HG03280 (cell line): ENCODE measurements at regions not wholly inside any gene's neighbourhood (a gene's known extent, or its start where the extent isn't known, plus 50 kb on each side); places are given as distances from the start of the nearest gene placed in this dataset.

Source experiments
- ATAC-seq: cut with Tn5 transposase; IDR thresholded peaks from one replicate; pipeline ENCODE4 v1.9.1; 2021; ENCODE audit warnings: mild to moderate bottlenecking, moderate library complexity; ENCODE audit not compliant: unreplicated experiment

DNA sequence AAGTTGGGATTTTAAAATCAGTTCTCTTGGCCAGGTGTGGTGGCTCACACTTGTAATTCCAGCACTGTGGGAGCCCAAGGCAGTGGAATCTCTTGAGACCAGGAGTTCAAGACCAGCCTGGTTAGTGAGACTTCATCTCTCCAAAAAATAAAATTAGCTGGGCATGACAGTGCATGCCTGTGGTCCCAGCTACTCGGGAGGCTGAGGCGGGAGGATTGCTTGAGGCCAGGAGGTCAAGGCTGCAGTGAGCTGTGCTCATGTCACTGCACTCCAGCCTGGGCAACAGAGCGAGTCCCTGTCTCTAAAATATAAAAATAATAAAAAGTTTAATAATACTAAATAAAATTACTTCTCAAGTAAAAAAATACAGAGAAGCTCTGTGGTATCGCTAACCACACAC, 77.5 kb downstream of the FOXA2 start:
- no peak for ATAC-seq

DNA sequence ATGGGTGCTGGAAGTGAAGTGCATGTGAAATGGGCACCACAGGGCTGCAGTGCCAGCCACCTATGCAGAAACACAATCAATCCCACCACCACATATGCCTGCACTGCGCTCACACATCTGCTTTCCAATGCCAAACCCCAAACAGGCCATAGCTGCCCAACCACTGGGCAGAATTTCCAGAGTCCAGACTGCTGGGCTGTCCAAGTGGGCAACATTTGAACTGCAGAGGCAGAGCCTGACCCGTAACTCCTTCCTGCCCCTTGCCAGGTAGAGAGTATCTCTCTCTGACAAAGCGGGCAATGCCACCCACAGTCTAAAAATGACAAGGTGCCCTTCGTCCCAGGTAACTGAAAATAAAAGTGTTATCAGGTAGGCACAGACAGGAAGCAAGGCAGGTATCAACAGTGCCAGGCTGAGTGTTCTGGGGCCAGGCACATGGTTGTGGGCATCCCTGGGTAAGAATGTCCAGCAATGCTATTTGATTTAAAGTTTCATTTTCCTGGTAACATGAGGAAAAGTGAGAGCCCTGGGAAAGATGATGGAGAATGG, 79.5 kb downstream of the FOXA2 start:
- ATAC-seq: no peak

DNA sequence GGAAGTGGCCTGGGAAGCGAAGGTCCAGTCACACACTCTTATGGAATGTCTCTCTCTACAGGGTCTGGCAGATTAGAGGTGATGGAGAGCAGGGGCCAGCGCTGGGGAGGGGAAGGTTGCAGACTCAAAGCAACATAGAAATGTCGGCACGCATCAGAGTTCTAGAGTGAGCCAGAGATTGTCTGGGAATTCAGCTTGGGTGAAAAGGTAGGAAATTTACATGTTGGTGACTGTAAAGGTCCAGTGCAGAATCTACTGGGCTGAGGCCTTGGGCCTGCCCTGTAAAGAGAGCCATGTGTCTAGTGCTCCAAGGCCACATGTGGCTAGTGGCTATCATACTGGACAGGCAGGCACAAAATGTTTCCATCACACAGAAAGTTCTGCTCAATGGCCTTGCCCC, 80.8 kb downstream of the FOXA2 start:
- ATAC-seq: no peak

DNA sequence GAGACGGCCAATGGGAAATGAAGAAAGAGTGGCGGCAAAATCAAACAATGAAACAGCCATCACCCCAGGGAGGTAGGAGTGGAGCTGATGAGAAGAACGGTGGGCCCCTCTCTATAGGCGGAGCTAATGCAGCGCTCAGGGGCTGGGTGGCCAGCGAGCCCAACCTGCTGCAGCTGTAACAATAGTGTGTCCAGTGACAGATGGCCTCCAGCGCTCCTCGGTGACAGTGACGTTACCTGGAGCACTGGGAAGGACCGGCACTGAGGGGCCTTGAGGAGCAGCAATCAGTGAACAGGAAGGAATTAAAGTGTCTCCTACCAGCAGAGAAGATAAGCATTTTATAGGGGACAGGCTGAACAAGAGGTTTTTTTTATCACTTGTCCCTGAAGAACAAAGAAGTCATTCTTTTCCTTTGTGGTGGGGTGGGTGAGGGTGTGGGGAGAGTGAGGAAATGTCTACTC, 81.6 kb downstream of the FOXA2 start:
- ATAC-seq: no peak

DNA sequence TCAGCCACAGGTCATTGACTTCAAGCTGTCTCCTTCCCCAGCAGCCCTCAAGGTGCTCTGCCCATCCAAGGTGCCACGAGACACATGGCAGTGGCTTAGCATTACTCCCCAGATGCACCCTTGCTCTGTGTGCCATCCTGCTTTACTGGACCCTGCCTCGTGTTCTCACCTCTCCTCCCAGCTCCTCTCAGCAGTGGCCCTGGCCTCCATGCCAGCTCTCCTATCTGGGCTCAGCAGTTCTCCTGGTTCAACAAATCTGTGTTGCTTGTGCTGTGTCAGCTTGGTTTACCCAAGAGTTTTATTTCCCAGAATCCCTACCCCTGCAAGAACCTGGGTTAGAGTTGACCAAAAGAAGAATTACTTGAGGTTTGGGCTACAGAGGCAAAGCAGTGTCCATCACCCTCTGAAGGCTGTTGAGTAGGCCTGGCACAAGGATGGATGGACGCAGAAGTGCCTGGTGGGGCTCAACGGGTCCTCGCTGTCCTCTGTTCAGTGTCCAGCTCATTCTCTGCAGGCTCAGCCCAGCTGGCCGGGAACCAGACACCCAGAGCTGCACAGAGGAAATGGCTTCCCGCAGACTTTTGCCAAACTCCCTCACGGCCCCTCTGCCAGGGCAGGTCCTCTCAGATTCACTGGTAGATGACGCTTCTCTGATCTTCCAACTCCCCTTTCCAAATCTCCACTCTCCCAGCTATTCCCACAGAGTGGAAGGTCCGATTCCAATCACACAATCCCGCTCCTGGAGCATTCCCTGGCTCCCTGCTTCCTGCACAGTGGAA, 82.6 kb downstream of the FOXA2 start:
- no peak for ATAC-seq

DNA sequence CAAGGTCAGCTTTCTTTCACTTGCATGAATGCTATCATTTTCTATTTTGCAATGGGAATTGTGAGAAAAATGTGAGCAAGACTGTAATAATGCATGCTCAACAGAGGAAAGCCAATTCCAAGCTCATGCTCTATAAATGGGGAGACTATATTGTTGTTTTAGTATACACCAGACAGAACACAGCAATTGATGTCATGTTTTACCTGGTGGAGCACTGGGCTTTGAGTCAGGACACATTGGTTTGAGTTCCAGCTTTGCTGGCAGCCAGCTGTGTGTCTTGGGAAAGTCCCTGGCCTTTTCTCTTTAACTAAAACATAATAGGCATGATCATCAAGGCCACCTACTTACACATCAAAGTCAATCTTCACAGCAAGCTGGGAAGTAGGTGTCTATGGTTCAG, 83.3 kb downstream of the FOXA2 start:
- no peak for ATAC-seq

DNA sequence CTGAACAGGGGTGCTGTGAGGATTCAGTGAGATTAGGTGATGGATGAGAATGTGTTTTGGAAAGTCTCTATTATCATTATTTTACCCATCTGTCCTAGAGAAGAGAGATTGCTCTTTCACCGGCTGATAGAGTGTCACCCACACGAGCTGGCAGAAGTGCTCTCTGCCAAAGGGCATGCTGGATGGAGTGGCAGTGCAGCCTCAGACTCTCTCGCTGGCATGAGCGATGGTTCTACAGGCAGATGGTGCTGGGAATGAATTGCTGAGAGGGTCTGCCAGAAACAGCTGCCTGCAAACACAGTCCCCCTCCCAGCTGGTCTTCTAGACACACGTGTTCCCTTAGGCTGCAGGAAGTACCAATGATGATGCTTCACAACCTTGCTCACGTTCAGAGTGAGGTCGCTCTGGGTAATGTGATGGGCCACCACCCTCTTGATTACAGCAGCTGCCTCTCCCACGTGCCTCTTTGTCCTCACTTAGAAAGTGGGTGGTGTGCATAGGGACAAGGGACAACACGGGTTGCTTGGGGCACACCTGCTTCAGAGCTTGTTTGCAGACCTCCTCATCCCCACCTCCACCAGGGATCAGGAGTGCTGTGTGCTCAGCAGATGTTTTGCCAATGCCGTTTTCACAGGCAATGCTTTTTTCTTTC, 84.7 kb downstream of the FOXA2 start:
- no peak for ATAC-seq

DNA sequence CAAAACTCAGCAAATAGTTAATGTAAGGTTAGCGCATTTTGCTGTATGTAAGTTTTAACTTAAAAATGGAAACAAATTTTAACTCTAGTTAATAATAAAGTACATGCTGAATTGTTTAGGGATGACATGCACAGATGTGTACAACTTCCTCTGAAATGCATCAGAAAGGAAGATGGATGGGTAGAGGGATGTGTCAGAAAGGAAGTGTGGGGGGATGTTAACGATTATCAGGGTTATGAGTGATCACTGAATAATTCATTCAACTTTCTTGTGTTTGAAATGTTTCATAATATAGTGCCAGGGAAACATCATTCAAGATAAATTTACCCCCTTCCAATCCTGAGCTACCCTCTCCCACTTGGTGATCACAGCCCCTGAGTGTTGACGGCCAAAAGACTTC, 87.6 kb downstream of the FOXA2 start:
- ATAC-seq: no peak

DNA sequence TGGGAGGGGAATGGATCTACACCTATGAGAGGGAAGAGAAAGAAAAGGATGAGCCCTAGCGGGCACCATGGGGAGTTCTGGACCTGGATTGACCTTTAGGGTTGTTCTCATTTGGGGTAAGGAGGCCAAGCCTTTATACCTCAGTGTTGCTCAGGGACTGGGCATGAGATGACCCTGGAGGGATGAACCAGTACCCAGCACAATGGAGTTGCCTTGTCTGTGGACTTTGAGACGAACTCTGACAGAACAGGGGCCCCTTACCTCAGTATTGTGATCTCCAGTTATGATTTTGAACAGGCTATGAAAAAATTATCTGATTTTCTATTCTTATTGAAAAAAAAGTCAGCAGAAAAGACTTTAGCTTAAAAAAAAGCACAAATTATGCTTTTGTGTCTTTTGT, 88.6 kb downstream of the FOXA2 start:
- ATAC-seq: no peak

DNA sequence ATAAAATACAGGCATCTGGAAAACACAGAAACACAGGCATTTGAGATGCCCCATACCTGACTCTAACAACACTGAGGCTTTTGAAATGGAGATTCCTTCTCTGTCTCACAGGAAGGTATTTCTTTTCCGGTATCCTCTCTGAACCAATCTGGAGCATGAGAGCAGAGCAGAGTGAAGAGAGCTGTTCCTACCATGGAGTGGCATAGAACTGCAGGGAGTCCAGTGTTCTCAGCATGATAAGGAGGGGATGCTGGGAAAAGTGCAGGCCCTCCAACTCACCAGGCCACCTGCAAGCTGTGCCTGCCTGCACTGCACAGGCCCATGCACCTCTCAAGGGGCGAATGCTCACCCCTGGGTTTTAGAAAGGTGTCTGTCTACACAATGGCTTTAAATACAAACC, 89.2 kb downstream of the FOXA2 start:
- no peak for ATAC-seq

DNA sequence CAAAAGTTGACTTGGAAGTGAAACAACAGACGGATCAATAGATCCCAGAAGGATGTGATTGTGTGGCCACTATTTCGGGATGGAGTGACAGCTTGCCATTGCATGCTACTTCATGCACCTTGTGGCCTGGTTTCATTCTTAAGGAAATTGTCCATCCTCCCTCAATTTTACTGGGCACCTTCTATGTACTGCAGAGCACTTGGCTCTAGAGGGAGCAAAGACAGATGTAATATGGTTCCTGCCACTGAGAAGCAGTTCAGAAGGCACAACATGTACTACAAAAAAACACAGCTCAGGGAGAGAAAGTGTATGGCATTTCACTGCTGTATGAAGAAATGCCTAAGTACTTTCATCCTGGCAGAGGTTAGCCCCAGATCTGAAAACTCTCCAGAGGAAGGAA, 91.9 kb downstream of the FOXA2 start:
- ATAC-seq: no peak

DNA sequence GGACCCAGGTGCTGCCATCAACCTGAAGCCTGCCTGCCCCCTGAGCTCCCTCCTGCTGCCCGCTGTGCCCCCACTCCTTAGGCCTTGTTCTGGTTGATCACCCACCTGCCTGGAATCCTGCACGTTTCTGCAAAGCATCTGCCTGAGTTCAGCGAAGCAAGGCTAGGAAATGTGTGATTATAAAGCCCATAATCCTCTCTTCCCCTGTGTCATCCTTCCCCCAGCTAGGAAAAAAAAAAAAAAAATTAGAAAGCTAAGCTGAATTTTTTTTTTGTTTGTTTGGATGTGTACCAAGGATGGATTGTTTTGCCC, 93.2 kb downstream of the FOXA2 start:
- ATAC-seq: no peak

DNA sequence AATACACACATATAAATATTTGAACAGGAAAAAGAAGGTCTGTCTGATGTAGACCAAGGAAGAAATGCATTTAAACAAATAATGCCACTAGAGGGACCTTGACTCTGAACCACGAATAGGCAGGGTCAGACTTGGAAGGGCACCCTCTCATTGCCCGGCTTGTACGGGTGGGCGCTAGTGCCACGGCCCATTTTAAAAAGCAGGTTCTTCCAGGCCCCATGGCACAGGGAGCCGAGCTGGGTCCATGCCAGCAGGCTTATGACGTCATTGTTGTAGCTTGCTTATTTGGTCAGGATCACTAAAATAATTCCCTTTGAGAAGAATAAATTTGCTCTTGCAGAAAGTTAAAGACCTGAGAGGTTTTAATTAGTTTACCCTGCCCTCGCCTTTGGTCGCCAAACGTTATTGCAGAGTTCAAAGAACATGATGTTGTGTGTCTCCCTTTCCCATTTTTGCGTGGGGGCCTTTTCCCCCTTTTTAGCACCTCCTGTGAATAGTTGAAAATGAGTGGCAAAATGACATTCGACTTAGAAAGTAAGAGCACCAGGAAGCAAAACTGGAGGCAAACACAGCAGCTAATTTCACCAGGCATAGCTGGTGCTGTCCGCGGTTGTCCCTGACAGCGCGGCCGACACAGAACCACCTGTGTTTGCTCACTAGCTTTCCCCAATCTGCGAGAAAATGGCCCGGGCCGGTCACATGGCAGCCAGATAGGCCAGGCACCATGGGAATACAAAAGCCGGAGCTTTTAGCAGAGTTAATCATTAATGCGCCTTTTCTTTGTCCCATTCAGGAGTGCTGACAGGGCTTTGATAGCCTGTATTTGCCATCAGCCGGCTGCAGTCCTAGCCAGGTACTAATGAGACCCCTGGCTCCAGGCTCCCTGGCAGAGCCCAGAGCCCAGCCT, 93.8 kb downstream of the FOXA2 start:
- ATAC-seq: no peak

DNA sequence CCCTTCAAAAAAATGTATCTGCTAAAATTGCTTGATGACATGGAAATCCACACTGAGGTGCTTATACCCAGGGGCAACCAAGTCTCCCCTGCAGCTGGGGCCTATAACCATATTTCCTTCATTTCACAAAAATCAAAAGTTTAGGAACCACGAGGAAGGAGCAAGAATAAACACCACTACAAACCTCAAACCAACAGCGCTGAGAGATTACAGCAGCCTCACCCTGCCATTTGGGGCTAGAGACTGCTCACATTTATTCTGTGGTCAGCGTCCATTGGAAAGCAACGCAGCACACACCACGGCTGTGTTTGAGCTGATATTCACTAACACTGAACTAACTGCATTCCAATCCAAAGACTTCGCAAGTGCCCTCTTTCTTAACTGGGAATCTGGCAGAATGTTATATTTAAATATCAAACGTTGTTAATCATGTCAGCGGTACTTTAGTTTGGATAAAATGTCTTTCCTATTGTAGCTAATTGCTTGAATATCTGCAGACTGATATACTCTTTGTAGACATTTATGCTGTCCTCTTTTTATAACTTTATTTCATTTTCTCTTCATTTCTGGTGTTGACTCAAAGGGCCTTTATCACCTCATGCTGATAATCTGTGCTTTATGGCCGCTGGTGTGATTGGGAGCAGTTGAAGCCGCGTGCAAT, 94.6 kb downstream of the FOXA2 start:
- no peak for ATAC-seq

DNA sequence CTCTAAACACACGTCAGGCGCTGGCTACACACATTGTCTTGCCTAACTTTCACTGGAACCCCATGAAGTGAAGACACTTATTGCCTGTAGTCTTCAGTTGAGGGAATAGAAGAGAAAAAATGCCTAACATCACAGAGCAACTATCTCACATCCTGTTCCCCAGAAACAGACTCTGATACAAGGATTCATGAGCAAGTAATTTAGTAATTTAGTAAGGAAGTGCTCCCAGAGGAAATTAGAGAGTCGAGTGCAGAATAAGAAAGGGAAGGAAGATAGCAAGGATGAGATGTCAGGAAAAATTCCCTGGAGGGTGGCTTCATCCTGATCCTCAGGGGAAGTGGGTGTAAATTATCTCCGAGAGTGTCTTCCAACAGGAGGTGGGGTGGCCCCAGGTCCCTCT, 104.0 kb downstream of the FOXA2 start:
- no peak for ATAC-seq

DNA sequence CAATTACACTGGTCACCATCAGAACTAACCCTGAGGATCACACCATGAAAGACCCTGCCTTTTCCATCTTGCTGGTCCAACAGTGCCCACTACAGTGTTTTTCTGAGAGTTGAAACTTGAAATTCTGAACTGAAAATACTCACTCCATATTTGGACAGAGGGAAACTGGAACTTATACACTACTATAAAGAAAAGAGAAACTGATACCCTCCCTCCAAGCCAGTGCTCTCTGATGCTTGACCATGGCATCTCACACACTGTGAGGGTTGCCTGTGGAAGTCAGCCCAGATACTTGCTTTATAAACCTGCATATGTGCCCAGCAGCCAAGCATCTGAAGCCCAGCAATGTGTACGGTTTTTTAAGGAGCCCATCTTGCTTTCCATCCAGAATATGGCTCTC, 108.7 kb downstream of the FOXA2 start:
- peak; percentile 83 for ATAC-seq

DNA sequence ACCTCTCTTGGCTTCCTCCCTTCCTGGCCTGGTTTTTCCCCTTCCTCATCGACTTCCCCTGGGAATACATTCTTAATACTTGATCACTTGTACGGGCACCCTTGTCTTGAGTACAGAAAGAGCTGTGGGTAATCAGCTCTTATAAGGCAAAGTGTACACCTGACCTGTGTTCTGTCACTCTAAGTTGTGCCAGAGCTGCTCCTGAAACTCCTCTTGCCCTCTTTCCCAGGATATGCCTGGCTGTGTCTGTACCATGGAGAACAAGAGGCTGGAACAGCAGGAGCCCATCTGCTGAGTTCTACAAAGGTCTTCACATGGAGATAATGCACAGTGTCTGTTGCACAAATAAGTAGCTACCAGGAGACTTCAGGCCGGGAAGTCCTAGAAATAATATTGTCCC, 110.1 kb downstream of the FOXA2 start:
- no peak for ATAC-seq

DNA sequence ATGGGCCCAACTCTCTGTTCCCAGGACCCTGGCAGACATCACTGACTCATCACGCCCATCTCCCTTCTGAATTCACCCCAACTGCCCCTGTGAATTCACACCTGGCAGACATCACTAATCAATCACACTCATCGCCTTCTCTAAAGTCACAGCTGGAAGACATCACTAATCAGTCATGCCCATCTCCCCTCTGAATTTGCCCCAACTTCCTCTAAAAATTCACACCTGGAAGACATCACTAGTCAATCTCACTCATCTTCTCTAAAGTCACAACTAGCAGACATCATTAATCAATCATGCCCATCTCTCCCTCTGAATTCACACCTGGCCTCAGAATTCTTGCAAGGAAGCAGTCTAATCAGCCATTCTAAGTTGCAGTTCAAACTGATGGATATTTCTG, 111.1 kb downstream of the FOXA2 start:
- ATAC-seq: no peak

DNA sequence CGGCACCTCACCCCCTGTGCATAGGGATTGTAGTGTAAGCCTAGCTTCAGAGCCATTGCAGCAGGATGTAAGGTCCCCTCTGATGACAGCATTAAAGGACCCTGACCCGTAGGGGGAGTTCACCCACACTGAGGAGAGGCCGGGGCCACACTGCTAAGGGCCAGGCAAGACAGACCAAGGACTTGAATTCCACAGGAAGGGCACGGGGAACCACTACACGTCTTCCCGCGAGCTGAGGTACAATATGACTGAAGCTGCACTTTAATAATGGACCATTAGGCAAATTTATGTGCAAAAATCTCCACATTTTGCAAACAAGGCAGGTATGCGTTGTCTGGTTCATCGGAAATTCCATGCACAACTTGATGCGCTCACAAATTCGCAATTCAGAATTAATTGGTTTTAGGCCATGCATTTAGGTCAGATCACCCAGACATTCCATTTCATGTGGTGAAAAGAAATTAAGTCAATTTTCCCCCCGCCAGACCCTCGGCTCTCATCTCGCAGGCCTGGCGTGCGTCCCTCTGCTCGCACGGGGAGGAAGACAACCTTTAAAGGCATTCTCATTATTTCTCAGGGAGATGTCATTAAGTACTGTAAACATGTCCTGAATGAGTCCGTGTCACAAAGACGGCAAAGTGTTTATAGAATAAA, 111.8 kb downstream of the FOXA2 start:
- no peak for ATAC-seq

DNA sequence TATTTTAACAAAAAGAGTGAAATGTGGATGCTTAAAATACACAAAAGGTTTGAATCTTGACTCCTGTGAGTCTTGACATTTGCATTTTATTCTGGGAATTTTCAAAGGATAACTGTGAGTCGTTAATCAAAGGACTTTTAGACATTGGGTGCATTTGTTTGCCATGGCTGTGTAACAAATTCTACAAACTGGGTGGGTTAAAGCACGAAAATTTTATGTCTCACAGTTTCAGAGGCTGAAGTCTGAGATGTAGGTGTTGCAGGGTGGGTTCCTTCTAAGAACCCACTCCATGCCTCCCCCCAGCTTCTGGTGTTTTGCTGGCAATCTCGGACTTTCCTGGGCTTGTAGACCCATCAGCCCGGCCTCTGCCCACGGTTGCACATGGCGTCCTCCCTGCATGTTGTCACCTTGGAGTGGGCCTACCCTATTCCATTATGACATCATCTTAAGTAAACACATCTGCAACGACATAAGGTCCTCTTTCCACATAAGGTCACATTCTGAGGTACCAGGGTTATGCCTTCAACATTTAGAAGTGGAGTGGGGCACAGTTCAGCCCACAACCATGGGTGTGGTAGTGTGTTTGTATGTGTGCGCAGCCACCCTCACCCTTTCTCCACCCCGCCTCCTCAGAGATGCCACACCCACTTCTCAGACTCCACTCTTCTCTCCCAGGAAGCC, 113.1 kb downstream of the FOXA2 start:
- ATAC-seq: no peak
